Activated CD8-positive, alpha-beta T cell treated with anti-CD3 and anti-CD28 coated beads for 36 hours (primary cell): ENCODE measurements at regions not wholly inside any gene's neighbourhood (a gene's known extent, or its start where the extent isn't known, plus 50 kb on each side); places are given as distances from the start of the nearest gene placed in this dataset.
"Not testable (repeated sequence)": the region's sequence is repeated elsewhere in the genome, so short reads cannot be mapped to it uniquely, and the experiment has no call there.

Source experiments
- ATAC-seq: fragments of 200-7000 bp; cut with Tn5 transposase; one replicate; pipeline ENCODE4 v1.10.0; 2021; ENCODE audit warnings: mild to moderate bottlenecking, moderate library complexity
- CTCF ChIA-PET: fragments of 350-600 bp; sonication (Branson Sonifier 250); formaldehyde crosslinking; loops from one replicate; lab custom pipeline; 2021; ENCODE audit warnings: antibody characterized with exemption; lab: Charles Lee
- POLR2A ChIA-PET: fragments of 350-600 bp; sonication (Branson Sonifier 250); formaldehyde crosslinking; loops from one replicate; lab custom pipeline; 2021; ENCODE audit warnings: antibody characterized with exemption; lab: Charles Lee
- DNase-seq: peaks from one replicate; pipeline ENCODE4 v3.0.0-alpha.2; 2020
- H3K27ac Mint-ChIP-seq: one replicate; pipeline ENCODE4 v1.8.0; 2021; ENCODE audit warnings: mild to moderate bottlenecking, mixed read lengths
- H3K27me3 Mint-ChIP-seq: one replicate; pipeline ENCODE4 v1.8.0; 2021; ENCODE audit warnings: mixed read lengths
- H3K36me3 Mint-ChIP-seq: one replicate; pipeline ENCODE4 v1.8.0; 2021; ENCODE audit warnings: low read depth, mixed read lengths
- H3K4me1 Mint-ChIP-seq: one replicate; pipeline ENCODE4 v1.8.0; 2021; ENCODE audit warnings: low read depth, mixed read lengths
- H3K4me3 Mint-ChIP-seq: one replicate; pipeline ENCODE4 v1.8.0; 2021; ENCODE audit warnings: mild to moderate bottlenecking, moderate library complexity, mixed read lengths
- H3K9me3 Mint-ChIP-seq: one replicate; pipeline ENCODE4 v1.8.0; 2021; ENCODE audit warnings: mixed read lengths
- CTCF ChIP-seq: fragments of 200-600 bp; IDR thresholded peaks from one replicate; pipeline ENCODE4 v1.8.0; 2022; ENCODE audit warnings: antibody characterized with exemption, mild to moderate bottlenecking
- intact Hi-C: fragments of 100-400 bp; cut with micrococcal nuclease; formaldehyde crosslinking; loops from one replicate; pipeline ENCODE4 v1.10.0; 2022

DNA sequence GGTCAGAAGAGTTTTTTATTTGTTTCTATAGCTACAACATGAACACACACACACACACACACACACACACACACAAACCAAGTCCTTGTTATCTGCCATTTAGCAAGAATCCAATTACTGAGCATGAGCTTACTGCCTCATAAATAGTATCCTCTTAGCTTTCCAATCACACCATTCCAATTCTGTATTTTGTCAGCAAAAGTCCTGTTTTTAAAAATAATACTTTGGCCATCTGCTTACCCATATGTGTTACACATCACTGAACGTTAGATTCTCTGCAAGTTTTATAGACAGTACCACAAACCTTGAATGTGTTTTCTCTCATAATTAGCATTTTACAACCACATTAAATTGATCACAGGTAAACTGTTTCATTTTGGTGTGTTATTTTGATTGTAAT is 1905.4 kb upstream of the FLRT2 start:
- Mint-ChIP-seq H3K36me3 (no peaks in the 10 kb centered on the region), H3K27me3 (no peaks in the 10 kb centered on the region), H3K4me3 (no peak overlapping the region), H3K27ac (no peak overlapping the region), H3K9me3 (peaks cover 10% of the 10 kb centered on the region), H3K4me1 (no peaks in the 10 kb centered on the region)
- ChIA-PET CTCF (no interaction called here), POLR2A (no interaction called here)
- ATAC-seq: no peak
- no peak for TF ChIP-seq CTCF
- intact Hi-C loops: no loop called here
- no peak for DNase-seq

- DNase-seq (no peak), ATAC-seq (no peak)
- POLR2A ChIA-PET: no interaction called here
- no peak for TF ChIP-seq CTCF
- CTCF ChIA-PET: no interaction called here
- Mint-ChIP-seq H3K4me3 (no peak overlapping the region), H3K4me1 (no peaks in the 10 kb centered on the region), H3K36me3 (no peaks in the 10 kb centered on the region), H3K27me3 (no peaks in the 10 kb centered on the region), H3K9me3 (peaks cover 9% of the 10 kb centered on the region), H3K27ac (no peak overlapping the region)
- intact Hi-C loops: no loop called here
Observed at GRCh38 chr14:83632375-83632774, 1897.6 kb upstream of the FLRT2 start.

DNA sequence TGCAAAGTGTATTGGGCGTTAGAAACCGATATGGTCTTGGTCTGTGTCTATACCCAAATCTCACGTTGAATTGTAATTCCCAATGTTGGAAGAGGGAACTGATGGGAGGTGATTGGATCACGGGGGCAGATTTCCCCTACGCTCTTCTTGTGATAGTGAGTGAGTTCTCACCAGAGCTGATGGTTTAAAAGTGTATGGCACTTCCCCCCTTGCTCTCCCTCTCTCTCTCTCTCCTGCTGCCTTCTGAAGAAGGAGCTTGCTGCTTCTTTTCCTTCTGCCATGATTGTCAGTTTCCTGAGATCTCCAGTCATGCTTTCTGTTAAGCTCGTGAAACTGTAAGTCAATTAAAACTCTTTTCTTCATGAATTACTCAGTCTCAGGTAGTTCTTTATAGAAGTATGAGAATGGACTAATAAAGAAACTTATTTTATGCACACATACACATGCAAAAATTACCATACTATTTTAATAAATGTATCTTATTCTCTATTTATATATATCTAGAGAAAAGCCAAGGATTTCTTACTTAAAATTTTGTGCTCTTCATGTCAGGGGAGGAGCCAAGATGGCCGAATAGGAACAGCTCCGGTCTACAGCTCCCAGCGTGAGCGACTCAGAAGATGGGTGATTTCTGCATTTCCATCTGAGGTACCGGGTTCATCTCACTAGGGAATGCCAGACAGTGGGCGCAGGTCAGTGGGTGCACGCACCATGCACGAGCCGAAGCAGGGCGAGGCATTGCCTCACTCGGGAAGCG is 1891.0 kb upstream of the FLRT2 start:
- no peak overlapping the region for H3K27ac Mint-ChIP-seq
- H3K4me1 Mint-ChIP-seq: no peaks in the 10 kb centered on the region

DNA sequence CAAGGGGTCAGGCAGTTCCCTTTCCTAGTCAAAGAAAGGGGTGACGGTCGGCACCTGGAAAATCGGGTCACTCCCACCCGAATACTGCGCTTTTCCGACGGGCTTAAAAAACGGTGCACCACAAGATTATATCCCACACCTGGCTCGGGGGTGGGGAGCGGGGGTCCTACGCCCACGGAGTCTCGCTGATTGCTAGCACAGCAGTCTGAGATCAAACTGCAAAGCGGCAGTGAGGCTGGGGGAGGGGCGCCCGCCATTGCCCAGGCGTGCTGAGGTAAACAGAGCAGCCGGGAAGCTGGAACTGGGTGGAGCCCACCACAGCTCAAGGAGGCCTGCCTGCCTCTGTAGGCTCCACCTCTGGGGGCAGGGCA is 1890.5 kb upstream of the FLRT2 start:
- H3K27me3 Mint-ChIP-seq, H3K36me3 Mint-ChIP-seq, H3K9me3 Mint-ChIP-seq, POLR2A ChIA-PET, CTCF ChIA-PET, H3K27ac Mint-ChIP-seq, ATAC-seq, DNase-seq, intact Hi-C loops, H3K4me3 Mint-ChIP-seq, H3K4me1 Mint-ChIP-seq: not testable (repeated sequence)

More for the DNA sequence above, 1891.0 kb upstream of the FLRT2 start:
- H3K4me3 Mint-ChIP-seq: no peak overlapping the region
- ChIA-PET POLR2A (no interaction called here), CTCF (no interaction called here)
- H3K9me3 Mint-ChIP-seq: peaks cover 4% of the 10 kb centered on the region
- no peaks in the 10 kb centered on the region for H3K36me3 Mint-ChIP-seq
- no peaks in the 10 kb centered on the region for H3K27me3 Mint-ChIP-seq
- ATAC-seq: no peak
- no peak for TF ChIP-seq CTCF
- no peak for DNase-seq
- intact Hi-C loops: no loop called here

DNA sequence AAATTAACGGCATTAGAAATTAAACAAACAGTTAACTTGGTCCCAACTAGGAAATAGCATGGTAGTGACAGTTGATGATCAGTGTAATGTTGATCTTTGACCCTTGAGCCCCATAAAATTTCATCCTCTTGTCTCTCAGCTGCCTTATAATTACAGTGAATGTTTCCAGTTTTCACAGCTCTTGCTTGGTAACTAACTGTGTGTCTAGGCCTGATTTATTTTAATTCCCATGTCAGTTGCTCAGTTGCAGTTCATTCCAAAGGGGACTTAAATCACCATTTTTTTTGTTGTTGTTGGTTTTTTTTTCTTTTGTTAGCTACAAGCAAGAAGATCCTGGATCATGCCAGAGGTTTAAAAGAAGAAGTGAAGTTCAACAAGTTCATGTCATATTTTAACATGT is 1883.7 kb upstream of the FLRT2 start:
- CTCF ChIA-PET: no interaction called here
- intact Hi-C loops: no loop called here
- ATAC-seq (no peak), DNase-seq (no peak)
- no peak overlapping the region for H3K27ac Mint-ChIP-seq
- no peaks in the 10 kb centered on the region for H3K36me3 Mint-ChIP-seq
- no peaks in the 10 kb centered on the region for H3K27me3 Mint-ChIP-seq
- POLR2A ChIA-PET: no interaction called here
- H3K4me3 Mint-ChIP-seq: no peak overlapping the region
- no peaks in the 10 kb centered on the region for H3K4me1 Mint-ChIP-seq
- TF ChIP-seq CTCF: no peak
- peaks cover 12% of the 10 kb centered on the region for H3K9me3 Mint-ChIP-seq
